DMS114 treated with DMSO at 0.1 percent for 48 hours (cell line): ENCODE measurements at regions not wholly inside any gene's neighbourhood (a gene's known extent, or its start where the extent isn't known, plus 50 kb on each side); places are given as distances from the start of the nearest gene placed in this dataset.
"Not testable (repeated sequence)": the region's sequence is repeated elsewhere in the genome, so short reads cannot be mapped to it uniquely, and the experiment has no call there.

ENCODE experiments used
- DNase-seq: peaks from one replicate; lab custom pipeline; 2025; ENCODE audit not compliant: unreplicated experiment; lab: John Stamatoyannopoulos, UW

DNA sequence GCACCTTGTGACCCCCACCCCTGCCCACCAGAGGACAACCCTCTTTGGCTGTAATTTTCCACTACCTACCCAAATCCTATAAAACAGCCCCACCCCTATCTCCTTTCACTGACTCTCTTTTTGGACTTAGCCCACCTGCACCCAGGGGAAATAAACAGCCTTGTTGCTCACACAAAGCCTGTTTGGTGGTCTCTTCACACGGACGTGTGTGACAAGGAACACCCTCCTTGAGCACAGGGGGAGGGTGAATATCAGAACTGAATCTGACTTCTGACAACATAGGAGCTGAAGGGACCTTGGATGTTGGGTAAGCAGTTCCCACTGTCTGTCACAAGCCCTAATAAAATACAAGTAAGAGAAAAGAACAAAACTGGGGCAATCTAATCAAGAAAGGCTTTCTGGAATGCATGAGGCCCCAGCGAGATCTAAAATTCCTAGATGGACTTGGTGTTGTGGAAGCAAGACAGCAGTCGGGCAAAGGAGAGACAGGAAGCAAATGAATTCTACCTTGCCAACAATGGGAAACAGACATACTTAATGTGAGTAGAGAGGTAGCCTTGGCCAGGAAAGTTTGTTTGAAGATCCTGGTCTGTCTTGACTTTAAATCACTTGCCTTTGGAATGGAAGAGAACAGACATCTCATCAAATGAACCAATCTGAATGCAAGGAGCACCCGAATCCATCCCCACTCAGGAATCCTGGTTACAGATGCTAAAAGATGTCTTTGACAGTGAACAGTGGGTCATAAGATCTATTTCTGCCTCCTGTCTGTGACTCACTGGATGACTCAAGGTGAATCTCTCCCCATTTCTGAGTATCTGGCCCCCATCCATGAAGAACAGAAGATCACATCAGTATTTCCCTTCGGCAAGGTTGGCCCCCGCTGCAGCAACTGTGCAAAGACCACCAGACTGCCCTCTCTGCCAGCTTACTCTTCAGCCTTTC is 53.3 kb downstream of the OLFML3 start:
- DNase-seq = no peak

DNA sequence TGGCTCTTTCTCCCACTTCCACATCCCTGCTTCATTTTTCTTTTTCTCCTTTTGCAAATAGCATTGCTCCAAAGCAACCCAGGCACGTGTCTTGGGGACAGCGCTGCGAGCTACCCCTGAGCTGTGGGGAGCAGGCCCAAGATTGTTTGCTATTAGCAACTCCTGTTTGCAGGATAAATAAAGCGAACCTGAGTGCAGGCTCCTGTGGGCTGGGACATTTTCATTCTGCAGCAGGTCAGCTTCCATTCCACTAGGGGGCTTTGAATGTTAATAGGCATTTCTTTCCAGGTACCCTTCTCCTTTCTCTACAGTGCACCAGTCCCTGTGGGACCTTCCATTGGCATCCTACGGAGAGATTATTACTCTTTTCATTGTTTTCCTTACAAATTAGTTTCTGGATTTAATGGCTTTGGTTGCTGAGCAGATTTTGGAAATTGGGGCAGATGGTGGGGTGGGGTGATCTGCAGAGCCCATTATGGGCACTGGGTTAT is 54.0 kb downstream of the OLFML3 start:
- DNase-seq = peak; percentile 8

DNA sequence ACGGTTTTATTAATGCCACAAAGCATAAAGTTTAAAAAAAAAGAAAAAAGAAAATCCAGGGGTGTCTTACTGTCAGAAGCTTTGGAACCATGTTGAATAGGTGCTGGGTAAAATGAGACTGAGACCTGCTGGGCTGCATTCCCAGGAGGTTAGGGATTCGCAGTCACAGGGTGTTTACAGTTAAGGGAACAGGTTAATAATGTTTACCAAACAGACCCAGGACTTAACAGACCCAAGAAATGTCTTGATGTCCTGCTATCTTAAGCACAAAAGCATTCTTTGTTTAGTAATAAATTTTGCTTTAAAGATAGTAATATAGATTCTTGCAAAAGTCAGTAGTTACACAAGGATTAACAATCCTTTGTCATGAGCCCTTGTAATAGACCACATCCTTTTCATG is 54.7 kb downstream of the OLFML3 start:
- DNase-seq = no peak

DNA sequence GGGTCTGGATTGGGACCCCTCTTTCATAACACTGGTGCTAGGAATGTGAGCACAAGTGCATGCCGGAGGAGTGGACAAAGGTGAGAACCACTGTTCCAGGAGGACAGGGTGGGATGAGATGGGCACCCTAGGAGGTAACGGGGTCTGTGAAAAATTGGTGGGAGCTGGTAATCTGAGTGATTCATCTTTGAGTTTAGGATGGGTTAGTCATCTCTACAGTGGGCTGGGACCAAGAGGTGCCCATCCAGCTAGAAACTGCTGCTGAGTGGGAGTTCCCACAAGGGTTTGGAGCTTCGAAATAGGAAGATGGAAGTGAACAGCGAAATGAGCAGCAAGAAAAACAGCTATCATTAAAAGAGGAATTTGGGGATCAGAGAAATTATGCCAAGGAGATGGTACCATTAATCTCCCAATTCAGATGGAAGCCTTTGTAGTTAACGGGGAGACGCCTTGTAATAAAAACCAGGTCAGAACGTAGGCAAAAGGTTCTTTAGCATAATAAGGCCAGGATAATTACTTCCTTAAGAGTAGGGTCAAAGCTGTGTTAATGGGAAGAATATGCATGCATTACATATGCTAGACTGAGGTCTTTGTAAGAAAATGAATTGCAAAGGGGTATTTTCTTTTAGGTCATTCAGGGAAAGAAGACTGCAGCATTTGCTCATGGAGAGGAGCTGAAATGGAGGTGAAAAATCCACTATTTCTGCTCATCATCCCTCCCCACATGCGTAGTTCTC is 55.5 kb downstream of the OLFML3 start:
- DNase-seq = no peak

DNA sequence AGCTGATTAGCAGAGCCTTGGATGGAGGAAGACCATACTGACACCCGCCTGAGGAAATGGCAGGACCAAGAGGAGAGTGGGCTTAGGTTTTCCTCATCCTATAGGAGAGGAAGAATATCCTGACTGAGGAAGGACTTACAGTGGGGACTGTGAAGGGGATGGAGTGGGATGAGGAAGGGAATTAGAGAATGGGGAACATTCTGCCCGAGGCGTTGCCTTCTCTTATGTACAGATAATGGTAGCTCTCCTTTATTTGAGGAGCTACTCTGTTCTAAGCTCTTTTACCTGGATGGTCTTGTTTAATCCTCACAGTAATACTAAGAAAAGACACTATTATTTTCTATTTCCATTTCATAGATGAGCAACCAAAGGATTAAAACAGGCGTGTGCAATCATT is 56.0 kb downstream of the OLFML3 start:
- no peak for DNase-seq

DNA sequence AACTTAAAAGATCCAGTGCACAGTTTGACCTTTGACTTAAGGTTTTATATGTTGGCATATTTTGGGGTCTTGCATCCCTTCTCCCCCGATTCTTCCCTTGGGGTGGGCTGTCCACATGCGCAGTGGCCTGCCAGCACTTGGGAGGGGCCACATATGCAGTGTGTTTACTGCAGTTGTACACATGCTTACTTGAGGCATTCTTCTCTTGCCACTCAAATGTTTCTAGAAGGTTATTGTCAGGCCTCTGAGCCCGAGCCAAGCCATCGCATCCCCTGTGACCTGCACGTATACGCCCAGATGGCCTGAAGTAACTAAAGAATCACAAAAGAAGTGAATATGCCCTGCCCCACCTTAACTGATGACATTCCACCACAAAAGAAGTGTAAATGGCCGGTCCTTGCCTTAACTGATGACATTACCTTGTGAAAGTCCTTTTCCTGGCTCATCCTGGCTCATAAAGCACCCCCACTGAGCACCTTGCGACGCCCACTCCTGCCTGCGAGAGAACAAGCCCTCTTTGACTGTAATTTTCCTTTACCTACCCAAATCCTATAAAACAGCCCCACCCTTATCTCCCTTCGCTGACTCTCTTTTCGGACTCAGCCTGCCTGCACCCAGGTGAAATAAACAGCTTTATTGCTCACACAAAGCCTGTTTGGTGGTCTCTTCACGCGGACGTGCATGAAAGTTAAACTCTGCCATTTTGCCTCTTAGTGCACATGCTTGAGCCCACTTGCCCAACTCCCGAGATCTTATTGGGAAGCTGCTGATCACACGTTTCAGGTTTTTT is 57.8 kb downstream of the OLFML3 start:
- not testable (repeated sequence) for DNase-seq

DNA sequence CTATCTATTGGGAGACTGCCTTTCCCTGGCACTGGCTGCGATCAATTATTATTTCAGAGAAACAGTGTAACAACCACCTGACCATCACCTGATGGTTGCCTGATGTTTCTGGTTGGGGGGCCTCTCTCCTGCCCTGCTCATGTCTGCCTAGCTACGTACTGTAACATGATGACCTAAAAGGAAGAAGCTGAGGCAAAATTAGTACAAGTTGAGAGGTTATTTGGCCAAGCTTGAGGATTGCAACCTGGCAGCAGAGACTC is 58.3 kb downstream of the OLFML3 start:
- DNase-seq = no peak

DNA sequence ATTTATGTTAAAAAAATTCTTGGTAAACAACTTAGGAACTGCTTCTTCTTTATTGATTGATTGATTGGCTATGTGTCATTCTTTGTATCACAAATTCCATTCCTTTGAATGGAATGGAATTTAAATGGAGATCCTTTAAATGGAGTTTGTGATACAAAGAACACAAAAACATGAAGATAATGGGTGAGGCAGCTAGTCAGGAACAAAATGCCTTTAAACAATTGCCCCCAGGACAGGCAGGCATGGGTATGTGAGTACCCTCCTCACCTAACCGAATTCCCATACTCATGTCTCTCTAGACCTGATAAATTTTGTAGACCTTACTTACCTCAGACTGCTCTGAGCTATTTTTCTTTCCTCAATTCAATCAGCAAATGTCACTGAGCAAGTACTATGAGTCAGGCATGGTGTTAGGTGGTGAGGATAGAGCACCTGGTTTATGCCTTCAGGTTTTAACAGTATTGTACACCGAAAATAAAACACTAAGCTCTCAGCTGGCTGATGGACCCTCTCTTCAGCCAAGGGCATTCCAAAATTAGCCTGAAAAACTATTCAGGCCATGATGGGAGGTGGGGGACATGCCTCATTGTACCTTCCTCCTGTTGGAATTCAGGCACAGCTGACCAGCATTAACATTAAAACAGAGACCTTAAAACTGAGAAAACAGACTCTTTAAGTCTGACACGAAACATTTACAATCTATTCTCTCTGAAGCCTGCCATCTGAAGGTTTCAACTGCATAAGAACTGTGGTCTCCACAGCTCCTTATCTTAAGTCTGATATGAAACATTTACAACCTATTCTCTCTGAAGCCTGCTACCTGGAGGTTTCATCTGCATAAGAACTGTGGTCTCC is 58.9 kb downstream of the OLFML3 start:
- no peak for DNase-seq
